ENCODE measurements at regions not wholly inside any gene's neighbourhood (a gene's known extent, or its start where the extent isn't known, plus 50 kb on each side); places are given as distances from the start of the nearest gene placed in this dataset.
"Not testable (repeated sequence)": the region's sequence is repeated elsewhere in the genome, so short reads cannot be mapped to it uniquely, and the experiment has no call there.

GRCh38 chr2:193929131-193929530, 1727.9 kb upstream of the SLC39A10 start:
- DNase-seq, result no peak

GRCh38 chr2:193907561-193907960, 1712.8 kb upstream of the TMEFF2 start:
- DNase-seq, result no peak

GRCh38 chr2:193900292-193900691, 1705.6 kb upstream of the TMEFF2 start:
- no peak for DNase-seq

- no peak for DNase-seq
Measured at GRCh38 chr2:193895226-193895625, 1700.5 kb upstream of the TMEFF2 start.

- no peak for DNase-seq
Measured at GRCh38 chr2:193894081-193894480, 1699.3 kb upstream of the TMEFF2 start.

- DNase-seq, result no peak
Measured at GRCh38 chr2:193891023-193891422, 1696.3 kb upstream of the TMEFF2 start.

- DNase-seq, result no peak
Measured at GRCh38 chr2:193885419-193885818, 1690.7 kb upstream of the TMEFF2 start.

- no peak for DNase-seq
Measured at GRCh38 chr2:193883820-193884219, 1689.1 kb upstream of the TMEFF2 start.

GRCh38 chr2:193876980-193877379, 1682.2 kb upstream of the TMEFF2 start:
- no peak for DNase-seq

GRCh38 chr2:193869564-193869963, 1674.8 kb upstream of the TMEFF2 start:
- DNase-seq, result no peak

GRCh38 chr2:193868833-193869232, 1674.1 kb upstream of the TMEFF2 start:
- DNase-seq, result no peak

- DNase-seq, result no peak
Measured at GRCh38 chr2:193868132-193868531, 1673.4 kb upstream of the TMEFF2 start.

GRCh38 chr2:193867454-193867853, 1672.7 kb upstream of the TMEFF2 start:
- no peak for DNase-seq

- DNase-seq, result no peak
Measured at GRCh38 chr2:193861557-193861956, 1666.8 kb upstream of the TMEFF2 start.

GRCh38 chr2:193847991-193848390, 1653.3 kb upstream of the TMEFF2 start:
- no peak for DNase-seq

- no peak for DNase-seq
Measured at GRCh38 chr2:193847130-193847529, 1652.4 kb upstream of the TMEFF2 start.

- DNase-seq, result no peak
Measured at GRCh38 chr2:193845604-193846003, 1650.9 kb upstream of the TMEFF2 start.

GRCh38 chr2:193843675-193844074, 1648.9 kb upstream of the TMEFF2 start:
- DNase-seq, result no peak

- no peak for DNase-seq
Measured at GRCh38 chr2:193841384-193842150, 1646.8 kb upstream of the TMEFF2 start.

GRCh38 chr2:193837111-193837738, 1642.5 kb upstream of the TMEFF2 start:
- DNase-seq, result no peak

- DNase-seq, result not testable (repeated sequence)
Measured at GRCh38 chr2:193836424-193837006, 1641.8 kb upstream of the TMEFF2 start.

GRCh38 chr2:193833895-193834294, 1639.2 kb upstream of the TMEFF2 start:
- not testable (repeated sequence) for DNase-seq

- DNase-seq, result no peak
Measured at GRCh38 chr2:193824474-193824873, 1629.7 kb upstream of the TMEFF2 start.
